ENCODE measurements at regions not wholly inside any gene's neighbourhood (a gene's known extent, or its start where the extent isn't known, plus 50 kb on each side); places are given as distances from the start of the nearest gene placed in this dataset.
"Not testable (repeated sequence)": the region's sequence is repeated elsewhere in the genome, so short reads cannot be mapped to it uniquely, and the experiment has no call there.

DNA sequence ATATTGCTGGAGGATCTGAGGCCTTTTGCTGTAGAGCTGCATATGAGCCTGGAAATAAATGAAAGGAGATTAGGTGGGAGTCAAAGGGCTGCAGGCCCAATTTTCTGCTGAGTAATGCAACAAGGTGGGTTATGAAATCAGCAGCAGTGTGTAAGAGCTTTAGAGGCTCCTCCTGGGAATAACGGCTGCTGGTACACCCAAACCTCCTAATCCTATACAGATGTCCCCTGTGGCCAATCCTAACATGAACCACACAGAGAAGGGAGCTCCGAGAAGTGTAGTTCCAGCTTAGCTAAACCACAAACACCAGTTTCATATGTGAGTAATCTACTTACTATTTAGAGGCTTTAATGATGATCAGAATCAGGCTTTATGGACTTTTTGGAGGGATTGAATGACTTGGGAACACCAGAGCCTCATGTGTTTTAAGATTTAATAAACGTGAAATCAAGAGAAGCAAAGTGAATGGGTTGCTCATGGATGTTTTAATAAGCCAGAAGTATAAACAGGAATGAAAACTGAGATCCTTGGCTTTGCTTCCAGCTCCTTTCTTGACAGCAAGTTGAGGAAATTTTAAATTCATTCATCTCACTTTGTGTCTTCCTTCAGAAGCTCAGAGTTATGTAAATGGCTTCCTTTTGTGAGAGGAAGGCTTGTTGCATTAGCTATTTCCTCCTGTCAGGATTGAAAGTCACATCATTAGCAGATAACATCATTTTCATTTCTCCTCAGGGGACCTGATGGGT lies 437.5 kb downstream of the TMEM232 start:
- DNase-seq (ENCODE audit: low read depth in 2 of 2, low spot score in 1 of 2), result no peak

DNA sequence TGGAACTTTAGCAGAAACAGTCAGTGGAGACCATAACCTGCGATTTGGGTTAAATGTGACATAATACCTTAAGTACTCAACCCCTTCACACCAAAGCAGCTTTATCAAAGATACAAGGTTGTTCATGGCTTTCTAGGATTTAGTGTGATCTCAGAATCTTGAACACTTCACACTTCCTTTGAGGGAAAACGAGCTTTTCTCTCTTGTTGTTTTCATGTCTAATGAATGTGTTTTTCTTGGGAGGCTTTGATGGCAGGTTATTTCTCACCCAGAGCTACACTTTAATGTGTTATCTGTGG lies 437.0 kb downstream of the TMEM232 start:
- no peak for DNase-seq (ENCODE audit: low read depth in 2 of 2, low spot score in 1 of 2)

DNA sequence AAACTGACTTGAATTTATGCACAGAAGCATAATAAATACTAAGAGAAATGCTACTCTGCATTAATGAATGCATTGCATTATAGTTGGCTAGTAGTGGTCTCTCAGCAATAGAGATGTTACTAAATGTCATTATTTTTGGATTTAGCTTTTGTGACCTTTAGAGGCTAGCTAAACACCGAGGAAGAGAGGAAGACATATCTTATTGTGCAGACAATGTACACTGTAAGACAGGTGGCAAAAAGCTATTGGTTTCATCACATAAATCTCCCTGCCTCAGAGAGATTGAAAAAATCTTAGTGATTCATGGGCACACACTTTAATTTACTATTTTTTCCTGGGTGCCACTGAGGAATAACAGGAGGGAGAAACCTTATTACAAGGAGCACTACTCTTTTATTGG lies 435.9 kb downstream of the TMEM232 start:
- no peak for DNase-seq (ENCODE audit: low read depth in 2 of 2, low spot score in 1 of 2)

DNA sequence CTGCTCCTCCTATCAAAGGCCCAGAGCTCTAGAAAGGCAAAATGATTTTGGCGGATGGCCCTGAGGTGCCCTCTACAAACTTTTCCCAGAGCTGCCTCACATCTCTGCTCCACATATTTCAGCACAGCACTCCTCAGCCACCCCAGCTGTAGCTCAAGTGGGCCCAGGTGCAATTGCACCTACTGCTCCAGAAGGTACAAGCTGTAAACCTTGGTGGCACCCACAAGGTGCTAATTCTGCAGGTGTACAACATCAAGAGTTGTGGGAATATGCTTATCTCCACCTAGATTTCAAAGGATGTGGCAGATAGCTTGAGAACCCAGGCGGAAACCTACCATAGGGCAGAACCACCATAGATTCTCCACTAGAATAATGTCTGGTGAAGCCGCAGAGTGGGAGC lies 432.2 kb downstream of the TMEM232 start:
- no peak for DNase-seq (ENCODE audit: low read depth in 2 of 2, low spot score in 1 of 2)

DNA sequence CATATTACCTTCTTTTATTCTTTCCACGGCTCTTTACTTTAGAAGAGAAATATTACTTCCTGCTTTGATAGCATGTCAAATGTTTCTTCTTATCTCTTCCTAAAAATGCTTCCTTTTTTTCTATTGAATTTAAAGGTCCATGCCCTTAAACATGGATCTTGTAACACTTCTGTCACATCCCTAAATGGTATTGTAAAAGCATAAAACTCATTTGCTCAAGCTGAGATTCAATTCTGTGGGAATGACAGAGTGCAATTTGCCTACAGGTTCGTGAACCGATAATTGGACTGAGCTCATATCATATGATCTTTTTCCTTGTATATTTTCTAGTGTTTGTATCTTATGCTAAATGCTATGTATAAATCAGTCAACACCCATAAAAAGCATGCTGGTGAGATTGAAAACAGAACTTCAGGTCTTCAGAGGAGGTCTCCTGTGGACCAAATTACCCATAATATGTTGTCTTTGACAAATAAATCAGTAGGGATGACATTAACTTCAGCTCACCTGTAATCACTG lies 429.3 kb downstream of the TMEM232 start:
- DNase-seq (ENCODE audit: low read depth in 2 of 2, low spot score in 1 of 2), result no peak

DNA sequence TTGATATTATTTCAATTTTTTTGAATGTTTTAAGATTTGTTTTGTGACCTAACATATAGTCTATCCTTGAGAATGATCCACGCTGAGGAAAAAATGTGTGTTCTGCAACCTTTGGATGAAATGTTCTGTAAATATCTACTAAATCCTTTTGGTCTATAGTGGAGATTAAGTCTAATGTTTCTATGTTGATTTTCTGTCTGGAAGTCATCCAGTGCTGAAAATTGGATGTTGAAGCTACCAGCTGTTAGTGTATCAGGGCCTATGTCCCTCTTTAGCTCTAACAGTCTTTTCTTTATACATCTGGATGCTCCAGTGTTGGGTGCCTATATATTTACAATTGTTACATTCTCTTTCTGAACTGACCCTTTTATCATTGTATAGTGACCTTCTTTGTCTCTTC lies 422.3 kb downstream of the TMEM232 start:
- DNase-seq (ENCODE audit: low read depth in 2 of 2, low spot score in 1 of 2), result no peak

DNA sequence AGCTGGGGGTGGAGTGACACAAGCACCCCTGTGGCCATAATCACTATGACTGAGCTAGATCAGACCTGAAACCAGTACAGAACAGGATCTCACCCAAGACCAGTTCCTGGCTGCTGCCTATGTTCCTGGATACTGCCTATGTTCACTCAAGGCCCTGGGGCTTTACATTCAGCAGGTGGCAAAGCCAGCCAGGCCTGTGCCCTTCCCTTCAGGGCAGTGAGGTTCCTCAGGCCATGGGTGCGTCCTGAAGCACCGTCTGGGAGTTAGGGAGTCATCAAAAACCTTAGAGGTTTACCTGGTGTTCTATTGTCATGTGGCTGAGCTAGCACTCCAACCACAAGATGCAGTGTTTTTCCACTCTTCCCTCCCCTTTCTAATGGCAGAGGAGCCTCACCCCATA lies 419.8 kb downstream of the TMEM232 start:
- DNase-seq (ENCODE audit: low read depth in 2 of 2, low spot score in 1 of 2), result no peak

DNA sequence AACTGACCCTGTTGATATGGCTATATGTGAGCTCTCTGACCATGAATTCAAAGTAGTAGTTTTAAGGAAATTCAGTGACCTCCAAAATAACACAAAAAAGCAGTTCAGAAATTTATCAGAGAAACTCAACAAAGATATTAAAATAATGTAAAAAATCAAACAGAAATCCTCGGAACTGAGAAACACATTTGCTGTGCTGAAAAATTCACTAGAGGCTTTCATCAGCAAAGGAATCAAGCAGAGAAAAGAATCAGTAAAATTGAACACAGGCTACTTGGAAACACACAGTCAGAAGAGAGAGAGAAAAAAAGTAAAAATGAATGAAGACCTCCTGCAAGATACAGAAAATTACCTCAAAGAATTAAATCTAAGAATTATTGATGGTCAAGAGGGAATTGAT lies 417.2 kb downstream of the TMEM232 start:
- no peak for DNase-seq (ENCODE audit: low read depth in 2 of 2, low spot score in 1 of 2)

DNA sequence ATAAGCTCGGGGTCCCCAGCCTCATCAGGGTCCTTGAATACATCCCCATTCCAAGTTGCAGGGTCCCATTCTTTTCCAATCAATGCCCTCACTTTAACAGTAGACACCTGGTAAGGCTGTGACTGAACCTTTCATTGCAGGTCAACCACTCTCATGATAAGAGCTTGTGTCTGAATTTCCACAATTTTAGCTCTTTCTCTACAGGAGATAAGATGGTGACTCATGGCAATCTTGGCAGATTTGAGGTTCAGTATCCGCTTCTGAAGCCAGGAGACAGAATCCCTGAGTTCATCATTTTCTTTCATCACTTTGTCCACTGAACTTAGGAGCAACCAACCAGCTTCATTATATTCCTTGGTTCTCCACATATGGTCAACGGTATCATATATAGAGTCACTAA lies 409.9 kb downstream of the TMEM232 start:
- DNase-seq (ENCODE audit: low read depth in 2 of 2, low spot score in 1 of 2), result not testable (repeated sequence)

DNA sequence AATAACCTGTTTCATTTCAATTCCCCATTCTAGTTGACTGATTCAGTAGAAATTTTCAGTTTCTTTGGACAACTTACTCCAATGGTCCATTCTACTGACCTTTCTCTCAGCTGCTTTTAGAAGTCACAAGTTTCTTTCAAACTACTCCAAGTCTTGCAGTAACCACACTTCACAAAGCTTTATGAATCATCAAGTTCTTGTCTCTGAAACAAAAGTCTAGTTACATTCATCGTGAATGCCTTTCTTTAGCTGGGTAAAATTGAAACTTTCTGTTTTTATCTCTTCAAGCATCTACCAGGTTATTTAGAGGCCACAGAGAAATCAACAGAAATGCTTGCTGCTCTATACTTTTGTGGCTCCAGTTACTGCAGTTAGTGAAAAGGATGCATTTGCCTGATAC lies 405.4 kb downstream of the TMEM232 start:
- DNase-seq (ENCODE audit: low read depth in 2 of 2, low spot score in 1 of 2), result no peak

DNA sequence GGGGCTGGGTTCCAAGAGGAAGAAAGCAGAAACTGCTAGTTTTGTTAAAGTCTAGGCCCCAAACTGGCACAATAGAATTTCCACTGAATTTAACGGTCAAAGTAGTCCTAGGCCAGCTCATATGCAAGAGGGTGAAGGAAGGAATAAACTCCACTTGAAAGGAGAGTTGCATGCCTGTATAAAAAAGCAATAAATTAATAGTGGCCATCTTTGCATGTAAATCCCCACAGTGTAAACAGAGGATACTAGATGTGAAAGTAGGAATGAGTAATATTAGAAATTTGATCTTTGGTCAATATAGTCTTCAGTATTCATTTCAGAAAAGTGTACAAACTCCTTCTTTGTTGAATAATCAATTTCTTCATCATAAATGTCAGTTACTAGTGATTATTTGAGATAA lies 403.1 kb downstream of the TMEM232 start:
- no peak for DNase-seq (ENCODE audit: low read depth in 2 of 2, low spot score in 1 of 2)

DNA sequence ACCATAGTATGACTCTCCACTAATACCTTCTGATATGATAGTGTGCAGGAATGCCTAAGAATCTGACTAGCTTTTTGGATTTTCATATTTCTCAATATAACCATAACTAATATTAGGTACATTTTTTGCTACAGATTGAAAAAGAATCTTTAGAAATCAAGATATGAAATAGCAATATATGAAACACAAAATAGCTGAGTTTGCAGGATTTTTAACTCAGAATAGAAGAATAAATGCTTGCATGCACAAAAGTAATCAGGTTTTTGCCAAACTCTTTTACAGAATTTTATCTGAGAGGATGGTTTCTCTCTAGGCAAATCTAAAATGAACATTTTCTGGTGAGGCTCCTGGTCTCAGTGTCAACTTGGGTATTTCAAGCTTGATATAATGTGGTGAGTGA lies 402.6 kb downstream of the TMEM232 start:
- no peak for DNase-seq (ENCODE audit: low read depth in 2 of 2, low spot score in 1 of 2)

DNA sequence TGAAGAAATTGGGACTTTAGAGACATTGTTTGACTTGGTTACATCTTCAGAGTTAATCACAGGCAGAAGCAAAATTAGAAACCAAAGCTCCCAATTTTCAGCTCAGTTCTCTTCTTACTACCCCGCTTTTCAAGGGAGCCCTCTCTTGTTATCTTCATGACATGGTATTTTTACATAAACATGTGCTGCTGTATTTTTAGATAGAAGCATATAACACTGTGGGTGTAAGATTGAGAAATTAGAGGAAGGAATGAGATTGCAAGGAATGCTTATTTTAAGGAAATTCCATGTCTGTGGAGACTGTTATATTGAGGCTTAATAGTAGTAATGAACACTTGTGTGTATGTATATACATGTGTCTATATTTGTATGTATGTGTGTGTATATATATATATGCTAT lies 401.6 kb downstream of the TMEM232 start:
- DNase-seq (ENCODE audit: low read depth in 2 of 2, low spot score in 1 of 2), result no peak

DNA sequence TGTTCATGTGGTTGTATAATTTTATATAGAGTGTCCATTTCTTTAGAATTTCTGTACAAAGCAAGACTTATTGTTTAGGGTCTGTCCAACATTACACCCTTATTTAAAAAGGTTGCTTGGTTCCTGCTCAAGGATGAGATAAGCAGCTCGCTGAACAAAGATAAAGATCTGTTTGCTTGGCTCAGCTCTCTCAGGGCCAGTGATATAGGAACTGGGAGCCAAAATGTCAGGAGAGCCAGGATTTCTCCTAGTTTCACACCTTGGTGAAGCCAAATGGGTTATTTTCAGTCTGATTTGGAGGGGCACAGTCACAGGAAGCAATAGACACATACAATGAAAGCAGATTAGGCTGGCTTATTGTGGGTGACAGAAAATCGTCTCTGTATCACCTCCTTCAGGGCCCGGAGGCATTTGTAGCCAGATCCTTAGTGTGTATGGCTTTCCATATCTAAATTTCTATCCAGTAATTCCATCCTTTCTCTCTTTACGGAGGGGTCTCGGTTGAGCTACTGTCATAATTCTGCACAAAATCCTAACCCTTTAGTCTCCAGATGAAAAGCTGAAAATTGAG lies 396.4 kb downstream of the TMEM232 start:
- no peak for DNase-seq (ENCODE audit: low read depth in 2 of 2, low spot score in 1 of 2)

DNA sequence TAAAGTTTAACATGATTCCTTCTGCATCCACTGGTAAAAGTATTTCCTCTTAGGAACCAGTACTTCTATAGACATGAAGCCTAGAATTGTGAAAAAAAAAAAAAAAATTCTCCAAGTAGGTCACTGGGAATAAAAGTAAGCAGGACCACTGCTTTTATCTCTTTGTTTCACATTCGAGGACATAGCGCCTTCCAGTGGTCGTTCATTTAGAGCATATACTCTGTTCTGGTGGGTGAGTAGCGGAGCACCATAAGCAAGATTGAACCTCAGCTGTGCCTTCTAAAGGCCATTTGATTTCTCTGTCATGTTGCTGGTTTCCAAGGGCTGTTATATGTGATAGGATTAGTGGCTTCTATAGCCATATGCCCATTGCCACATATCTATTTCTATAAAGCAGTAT lies 393.1 kb downstream of the TMEM232 start:
- DNase-seq (ENCODE audit: low read depth in 2 of 2, low spot score in 1 of 2), result no peak

DNA sequence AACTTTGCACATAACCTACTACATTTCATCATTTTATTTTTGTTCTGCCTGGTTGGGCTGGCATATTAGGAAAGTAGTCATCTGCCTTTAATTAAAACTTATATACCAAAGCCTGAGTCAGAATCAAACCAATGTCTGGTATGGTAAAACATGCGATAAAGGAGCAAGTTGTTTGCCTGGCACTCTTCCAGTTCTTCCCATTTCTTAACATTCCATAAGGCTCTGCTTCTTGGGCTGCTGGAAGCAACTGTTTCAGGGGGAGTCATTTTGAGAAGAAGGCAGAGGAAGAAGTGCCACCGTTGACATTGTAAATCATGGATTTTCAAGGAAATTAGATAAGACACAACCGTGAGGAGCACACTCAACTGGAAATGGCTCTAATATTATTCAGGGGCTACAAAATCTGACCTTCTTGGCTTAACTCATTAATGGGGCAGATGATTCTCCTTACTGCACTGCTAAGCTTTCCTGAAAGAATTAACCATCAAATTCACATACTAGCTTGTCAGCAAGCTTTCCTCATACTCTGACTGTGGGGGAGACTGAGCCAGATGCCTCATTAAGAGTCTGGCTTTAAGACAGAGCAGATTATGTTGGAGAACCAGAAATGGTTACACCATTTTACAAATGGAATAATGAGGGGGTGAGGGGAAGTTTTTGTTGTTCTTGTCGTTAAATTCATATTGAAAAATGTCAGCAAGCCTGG lies 391.0 kb downstream of the TMEM232 start:
- DNase-seq (ENCODE audit: low read depth in 2 of 2, low spot score in 1 of 2), result no peak

DNA sequence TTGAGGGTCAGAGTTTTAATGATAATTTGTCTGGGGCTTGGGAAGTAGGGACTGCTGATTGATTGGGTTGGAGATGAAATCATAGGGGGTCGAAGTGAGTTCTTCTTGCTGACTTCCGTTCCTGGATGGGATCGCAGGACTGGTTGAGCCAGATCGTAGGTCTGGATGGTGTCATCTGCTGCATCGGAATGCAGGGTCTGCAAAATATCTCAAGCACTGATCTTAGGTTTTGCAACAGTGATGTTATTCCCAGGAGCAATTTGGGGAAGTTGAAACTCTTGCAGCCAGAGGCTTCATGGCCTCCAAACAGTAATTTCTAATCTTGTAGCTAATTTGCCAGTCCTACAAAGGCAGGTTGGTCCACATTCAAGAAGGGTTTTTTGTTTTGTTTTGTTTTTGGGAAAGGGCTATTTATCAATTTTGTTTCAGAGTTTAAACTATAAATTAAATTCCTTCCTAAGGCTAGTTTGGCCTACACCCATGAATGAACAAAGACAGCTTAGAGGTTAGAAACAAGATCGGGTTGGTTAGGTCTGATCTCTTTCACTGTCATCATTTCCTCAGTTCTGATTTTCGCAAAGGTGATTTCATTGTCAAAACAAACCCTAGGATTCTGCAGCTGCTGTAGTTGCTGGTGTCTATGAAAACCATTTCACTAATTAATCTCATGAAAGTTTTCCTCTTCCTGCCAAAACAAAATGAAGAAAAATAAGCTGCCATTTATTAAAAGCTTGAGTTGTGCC lies 388.0 kb downstream of the TMEM232 start:
- DNase-seq (ENCODE audit: low read depth in 2 of 2, low spot score in 1 of 2), result no peak

DNA sequence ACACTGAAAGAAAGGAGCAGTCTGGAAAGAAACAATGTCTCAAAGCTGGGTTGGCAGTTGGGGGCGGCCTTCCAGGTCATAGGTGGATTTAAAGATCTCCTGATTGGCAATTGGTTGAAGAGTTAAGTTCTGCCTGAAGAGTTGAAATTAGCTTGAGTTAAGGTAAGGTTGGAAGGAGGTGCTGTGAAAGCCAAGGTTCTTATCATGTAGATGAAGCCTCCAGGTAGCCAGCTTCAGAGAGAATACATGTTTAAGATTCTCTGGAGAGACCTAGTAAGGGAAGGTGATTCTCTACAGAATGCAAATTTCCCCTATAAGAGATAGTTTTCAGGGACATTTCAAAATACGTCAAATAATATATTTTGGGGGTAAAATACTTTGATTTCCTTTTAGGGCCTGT lies 387.1 kb downstream of the TMEM232 start:
- no peak for DNase-seq (ENCODE audit: low read depth in 2 of 2, low spot score in 1 of 2)

DNA sequence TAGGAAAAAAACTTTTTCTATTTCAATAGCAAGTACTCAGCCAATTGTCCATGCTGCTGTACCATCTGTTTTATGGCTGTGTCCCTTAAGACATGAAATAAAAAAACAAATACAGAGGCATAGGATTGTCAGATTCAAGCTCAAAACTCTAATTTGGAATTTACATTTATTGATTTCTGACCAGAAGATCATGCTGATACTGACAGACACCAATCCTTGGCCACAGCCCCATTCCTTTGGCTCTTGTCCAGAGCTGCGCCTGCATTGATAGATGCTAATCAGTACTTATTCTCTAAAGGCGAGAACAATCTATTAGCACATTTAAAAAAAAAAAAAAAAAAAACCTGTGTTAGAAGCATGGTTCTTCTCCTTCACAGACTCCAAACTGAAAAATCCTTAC lies 384.6 kb downstream of the TMEM232 start:
- no peak for DNase-seq (ENCODE audit: low read depth in 2 of 2, low spot score in 1 of 2)

DNA sequence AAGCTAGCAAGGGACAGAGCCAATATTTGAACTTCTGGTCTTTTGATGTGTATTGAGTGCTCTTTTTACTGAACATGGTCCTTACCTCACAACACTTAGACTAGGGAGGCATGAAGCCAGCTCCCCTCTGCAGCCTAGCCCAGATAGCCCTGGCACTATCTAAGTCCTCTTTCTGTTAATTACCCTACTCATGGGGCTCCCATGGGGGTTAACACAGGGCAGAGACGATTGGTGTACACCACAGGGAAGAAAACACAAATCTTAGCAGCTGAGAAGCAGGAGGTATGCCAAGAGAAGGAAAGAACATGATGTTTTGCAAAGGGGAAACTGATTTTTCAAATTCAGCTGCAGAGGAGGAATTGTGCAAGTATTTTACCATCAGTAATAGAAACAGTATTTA lies 383.8 kb downstream of the TMEM232 start:
- no peak for DNase-seq (ENCODE audit: low read depth in 2 of 2, low spot score in 1 of 2)

DNA sequence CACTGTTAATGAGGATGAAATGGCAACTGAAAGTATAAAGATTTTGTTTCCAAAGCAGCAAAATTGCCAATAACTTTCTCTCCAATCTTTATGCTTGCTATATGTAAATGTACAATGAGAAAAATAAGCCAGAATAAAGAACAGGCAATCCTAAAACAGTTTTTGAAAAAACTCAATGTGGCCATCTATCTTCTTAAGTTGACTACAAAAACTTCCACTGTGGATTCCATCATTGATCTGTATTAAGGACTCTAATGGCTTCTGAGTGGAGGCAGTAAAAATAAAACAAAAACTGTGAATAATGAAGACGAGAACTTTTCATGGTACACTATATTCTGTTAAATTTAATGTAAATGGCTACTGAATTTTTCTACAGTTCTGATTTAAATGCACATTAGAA lies 382.9 kb downstream of the TMEM232 start:
- no peak for DNase-seq (ENCODE audit: low read depth in 2 of 2, low spot score in 1 of 2)

DNA sequence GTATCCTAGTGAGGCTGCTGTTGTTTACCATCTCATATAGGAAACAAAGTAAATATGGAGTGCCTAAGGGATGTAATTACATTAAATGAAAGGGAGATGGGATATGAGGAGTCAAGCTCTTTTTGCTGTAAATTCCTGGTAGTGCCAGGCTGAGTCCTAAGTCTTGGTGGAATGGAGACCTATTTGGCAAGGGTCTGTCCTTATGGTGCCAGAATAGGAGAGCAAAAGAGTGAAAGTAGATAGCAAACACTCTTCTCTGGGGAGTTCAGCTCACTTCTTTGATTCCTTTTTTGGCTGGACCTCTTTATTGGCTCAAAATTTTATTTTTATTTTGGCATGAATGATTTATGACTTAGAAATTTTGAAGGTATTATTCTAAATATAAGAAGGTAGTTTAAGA lies 380.8 kb downstream of the TMEM232 start:
- DNase-seq (ENCODE audit: low read depth in 2 of 2, low spot score in 1 of 2), result no peak

Measured in stimulated activated CD8-positive, alpha-beta memory T cell treated with anti-CD3 and anti-CD28 coated beads, Interleukin-4, amount 100 ng/mL, for 1 hour (primary cell).